PC-9 (cell line): ENCODE measurements at regions not wholly inside any gene's neighbourhood (a gene's known extent, or its start where the extent isn't known, plus 50 kb on each side); places are given as distances from the start of the nearest gene placed in this dataset.

ENCODE experiments used
- CTCF ChIP-seq: fragments of 200-600 bp; sonication (generic); conservative IDR thresholded peaks from 2 replicates; pipeline ENCODE4 v1.6.1; 2017; ENCODE audit warnings: mixed run types, antibody characterized with exemption, mild to moderate bottlenecking, moderate library complexity
- EZH2 ChIP-seq: fragments of 200-600 bp; sonication (generic); IDR thresholded peaks from 2 replicates; pipeline ENCODE4 v1.8.0; 2017; ENCODE audit warnings: antibody characterized with exemption, low read depth

GRCh38 chr4:175263537-175263936, 345.4 kb downstream of the ADAM29 start:
- TF ChIP-seq CTCF (no peak), EZH2 (no peak)
